RWPE2 (cell line): ENCODE measurements at regions not wholly inside any gene's neighbourhood (a gene's known extent, or its start where the extent isn't known, plus 50 kb on each side); places are given as distances from the start of the nearest gene placed in this dataset.
A peak's percentile ranks its signal among the peaks of the same experiment; 100 is the strongest.

Experiments
- ATAC-seq: fragments of 200-7000 bp; cut with Tn5 transposase; 3 replicates; pipeline ENCODE4 v1.9.1; 2021; ENCODE audit warnings: low read depth
- DNase-seq: peaks from one replicate; pipeline ENCODE4 v3.0.0-alpha.2; 2020; ENCODE audit warnings: low spot score
- H3K27ac ChIP-seq: fragments of 450-650 bp; 2 replicates; pipeline ENCODE4 v1.5.1; 2017; ENCODE audit warnings: mild to moderate bottlenecking; ENCODE audit not compliant: poor library complexity, severe bottlenecking
- H3K27me3 ChIP-seq: fragments of 250-450 bp; sonication (Bioruptor Pico); 2 replicates; pipeline ENCODE4 v1.5.1; 2021; ENCODE audit warnings: mild to moderate bottlenecking, moderate library complexity; ENCODE audit not compliant: insufficient read depth, poor library complexity, severe bottlenecking
- H3K36me3 ChIP-seq: fragments of 250-450 bp; sonication (Bioruptor Pico); 2 replicates; pipeline ENCODE4 v1.5.1; 2020; ENCODE audit warnings: low read depth, mild to moderate bottlenecking, moderate library complexity
- H3K4me1 ChIP-seq: fragments of 250-450 bp; sonication (Bioruptor Pico); 2 replicates; pipeline ENCODE4 v1.5.1; 2021; ENCODE audit warnings: mild to moderate bottlenecking, moderate library complexity; ENCODE audit not compliant: insufficient read depth, poor library complexity, severe bottlenecking
- H3K4me3 ChIP-seq: fragments of 250-450 bp; sonication (Bioruptor Pico); 2 replicates; pipeline ENCODE4 v1.5.1; 2021; ENCODE audit warnings: mild to moderate bottlenecking, moderate library complexity; ENCODE audit not compliant: severe bottlenecking
- H3K9me3 ChIP-seq: fragments of 250-450 bp; sonication (Bioruptor Pico); 2 replicates; pipeline ENCODE4 v1.5.1; 2021; ENCODE audit warnings: mild to moderate bottlenecking, moderate library complexity; ENCODE audit not compliant: severe bottlenecking
- TF ChIP-seq, protein P1 (sequence below): fragments of 450-650 bp; IDR thresholded peaks from one replicate; pipeline ENCODE4 v1.5.1; 2017; ENCODE audit warnings: mild to moderate bottlenecking, moderate library complexity; ENCODE audit not compliant: poor library complexity, severe bottlenecking

DNA sequence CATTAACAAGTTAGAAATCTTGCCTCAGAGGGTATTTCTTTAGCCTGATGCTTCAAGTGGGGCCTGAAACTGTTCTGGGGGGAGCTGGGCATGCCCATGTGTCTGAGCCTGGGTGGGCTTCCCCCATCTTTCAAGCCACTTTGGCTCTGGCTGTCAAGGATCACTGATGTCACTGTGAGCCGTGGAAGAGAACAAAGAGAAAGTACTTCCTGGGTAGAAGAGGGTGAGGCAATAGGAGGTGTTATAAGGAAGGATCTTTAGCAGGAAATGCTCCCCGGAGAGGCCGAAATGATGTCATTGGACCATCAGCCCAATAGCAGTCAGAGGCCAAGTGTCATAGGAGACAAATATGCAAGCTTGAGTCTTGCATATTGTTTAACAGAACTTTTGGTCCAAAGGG is 228.4 kb upstream of the MEX3C start:
- no peak overlapping the region for H3K27ac ChIP-seq
- TF ChIP-seq, protein P1, sequence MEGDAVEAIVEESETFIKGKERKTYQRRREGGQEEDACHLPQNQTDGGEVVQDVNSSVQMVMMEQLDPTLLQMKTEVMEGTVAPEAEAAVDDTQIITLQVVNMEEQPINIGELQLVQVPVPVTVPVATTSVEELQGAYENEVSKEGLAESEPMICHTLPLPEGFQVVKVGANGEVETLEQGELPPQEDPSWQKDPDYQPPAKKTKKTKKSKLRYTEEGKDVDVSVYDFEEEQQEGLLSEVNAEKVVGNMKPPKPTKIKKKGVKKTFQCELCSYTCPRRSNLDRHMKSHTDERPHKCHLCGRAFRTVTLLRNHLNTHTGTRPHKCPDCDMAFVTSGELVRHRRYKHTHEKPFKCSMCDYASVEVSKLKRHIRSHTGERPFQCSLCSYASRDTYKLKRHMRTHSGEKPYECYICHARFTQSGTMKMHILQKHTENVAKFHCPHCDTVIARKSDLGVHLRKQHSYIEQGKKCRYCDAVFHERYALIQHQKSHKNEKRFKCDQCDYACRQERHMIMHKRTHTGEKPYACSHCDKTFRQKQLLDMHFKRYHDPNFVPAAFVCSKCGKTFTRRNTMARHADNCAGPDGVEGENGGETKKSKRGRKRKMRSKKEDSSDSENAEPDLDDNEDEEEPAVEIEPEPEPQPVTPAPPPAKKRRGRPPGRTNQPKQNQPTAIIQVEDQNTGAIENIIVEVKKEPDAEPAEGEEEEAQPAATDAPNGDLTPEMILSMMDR, result no peak
- H3K9me3 ChIP-seq, result no peaks in the 10 kb centered on the region
- DNase-seq (no peak), ATAC-seq (no peak)
- peaks cover 6% of the 10 kb centered on the region for H3K4me1 ChIP-seq
- no peaks in the 10 kb centered on the region for H3K36me3 ChIP-seq
- H3K27me3 ChIP-seq, result no peaks in the 10 kb centered on the region
- H3K4me3 ChIP-seq, result no peak overlapping the region

DNA sequence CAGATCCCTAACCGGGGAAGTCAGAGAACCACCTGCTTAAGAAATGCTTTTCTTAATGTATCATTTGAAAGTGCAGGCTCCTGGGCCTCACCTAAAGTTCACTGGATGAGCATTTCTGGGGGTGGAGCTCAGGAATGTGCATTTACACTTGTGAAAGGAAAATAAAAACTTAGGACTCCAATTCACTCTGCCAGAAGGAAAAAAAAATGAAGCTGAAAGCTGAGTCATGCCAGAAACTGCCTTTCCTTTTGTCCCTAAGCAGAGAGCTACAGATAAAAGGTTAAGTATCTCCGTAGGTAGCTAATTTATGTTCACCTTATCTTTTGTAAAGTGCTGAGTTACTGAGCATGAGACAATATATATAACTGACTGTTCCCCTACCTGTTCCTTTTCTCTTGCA is 229.5 kb upstream of the MEX3C start:
- H3K27me3 ChIP-seq, result no peaks in the 10 kb centered on the region
- peak; percentile 29; the same call in 2 of the 3 replicates for ATAC-seq
- no peaks in the 10 kb centered on the region for H3K9me3 ChIP-seq
- no peak overlapping the region for H3K27ac ChIP-seq
- H3K4me3 ChIP-seq, result no peak overlapping the region
- no peaks in the 10 kb centered on the region for H3K36me3 ChIP-seq
- no peak for DNase-seq
- TF ChIP-seq, protein P1, result no peak
- peaks cover 6% of the 10 kb centered on the region for H3K4me1 ChIP-seq

DNA sequence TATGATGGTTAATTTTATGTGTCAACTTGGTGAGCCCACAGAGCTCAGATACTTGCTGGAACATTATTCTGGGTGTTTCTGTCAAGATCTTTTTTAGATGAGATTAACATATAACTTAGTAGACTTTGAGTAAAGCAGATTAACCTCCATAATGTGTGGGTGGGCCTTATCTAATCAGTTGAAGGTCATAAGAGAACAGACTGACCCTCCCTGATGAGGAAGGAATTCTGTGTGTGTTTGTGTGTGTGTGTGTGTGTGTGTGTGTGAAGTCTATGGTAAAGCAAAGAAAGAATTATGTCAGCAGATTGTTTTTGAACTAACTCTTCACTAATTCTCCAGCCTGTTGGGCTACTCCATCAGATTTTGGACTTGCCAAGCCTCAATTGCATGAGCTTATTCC is 232.2 kb upstream of the MEX3C start:
- H3K9me3 ChIP-seq, result no peaks in the 10 kb centered on the region
- H3K4me1 ChIP-seq, result peaks cover 6% of the 10 kb centered on the region
- no peaks in the 10 kb centered on the region for H3K36me3 ChIP-seq
- TF ChIP-seq, protein P1, result no peak
- H3K27me3 ChIP-seq, result no peaks in the 10 kb centered on the region
- H3K4me3 ChIP-seq, result no peak overlapping the region
- no peak for DNase-seq
- no peak for ATAC-seq
- H3K27ac ChIP-seq, result no peak overlapping the region

DNA sequence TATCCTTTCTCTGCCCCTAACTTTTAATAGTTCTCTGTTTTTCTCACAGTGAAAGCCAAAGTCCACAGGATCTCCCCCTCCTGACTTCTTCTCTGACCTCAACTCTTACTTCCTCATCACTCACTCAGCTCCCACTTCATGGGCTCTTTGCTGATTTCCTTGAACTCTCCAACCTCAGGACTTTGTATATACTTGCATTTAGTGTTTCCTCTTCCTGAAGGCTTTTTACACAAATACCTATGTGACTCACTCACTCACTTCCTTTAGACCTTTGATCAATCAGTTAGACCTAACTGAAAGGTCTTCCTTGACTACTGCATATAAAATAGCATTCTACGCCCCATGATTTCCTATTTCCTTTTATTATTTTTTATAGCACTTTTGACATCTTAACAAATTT is 233.1 kb upstream of the MEX3C start:
- Histone ChIP-seq H3K27ac (peak overlapping the region; percentile 6), H3K9me3 (no peaks in the 10 kb centered on the region), H3K27me3 (no peaks in the 10 kb centered on the region), H3K36me3 (no peaks in the 10 kb centered on the region), H3K4me3 (no peak overlapping the region), H3K4me1 (peaks cover 6% of the 10 kb centered on the region)
- TF ChIP-seq, protein P1, result no peak
- DNase-seq, result no peak
- ATAC-seq, result peak; percentile 83

DNA sequence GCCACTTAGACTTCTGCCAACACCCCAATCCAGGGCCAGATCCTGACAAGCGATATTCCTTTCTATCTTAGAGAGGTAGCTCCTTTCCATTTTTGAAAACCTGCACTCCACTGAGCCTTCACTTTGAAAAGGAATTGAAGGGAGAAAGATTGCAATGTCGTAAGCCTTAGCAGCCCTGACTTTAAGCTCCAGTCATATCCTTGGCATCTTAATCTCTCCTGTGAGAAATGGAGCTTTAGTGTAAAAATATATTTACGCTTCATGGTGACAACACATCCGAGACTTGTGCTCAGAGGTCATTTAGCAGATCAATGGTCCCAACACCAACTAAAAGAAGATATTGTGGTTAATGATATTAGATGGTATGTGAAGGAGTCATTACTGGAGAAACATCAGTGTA is 235.8 kb upstream of the MEX3C start:
- no peaks in the 10 kb centered on the region for H3K9me3 ChIP-seq
- no peak for ATAC-seq
- H3K4me3 ChIP-seq, result no peak overlapping the region
- H3K27ac ChIP-seq, result no peak overlapping the region
- H3K4me1 ChIP-seq, result peaks cover 2% of the 10 kb centered on the region
- DNase-seq, result no peak
- TF ChIP-seq, protein P1, result no peak
- H3K27me3 ChIP-seq, result no peaks in the 10 kb centered on the region
- no peaks in the 10 kb centered on the region for H3K36me3 ChIP-seq
